ENCODE measurements at regions not wholly inside any gene's neighbourhood (a gene's known extent, or its start where the extent isn't known, plus 50 kb on each side); places are given as distances from the start of the nearest gene placed in this dataset.
"Not testable (repeated sequence)": the region's sequence is repeated elsewhere in the genome, so short reads cannot be mapped to it uniquely, and the experiment has no call there.

DNA sequence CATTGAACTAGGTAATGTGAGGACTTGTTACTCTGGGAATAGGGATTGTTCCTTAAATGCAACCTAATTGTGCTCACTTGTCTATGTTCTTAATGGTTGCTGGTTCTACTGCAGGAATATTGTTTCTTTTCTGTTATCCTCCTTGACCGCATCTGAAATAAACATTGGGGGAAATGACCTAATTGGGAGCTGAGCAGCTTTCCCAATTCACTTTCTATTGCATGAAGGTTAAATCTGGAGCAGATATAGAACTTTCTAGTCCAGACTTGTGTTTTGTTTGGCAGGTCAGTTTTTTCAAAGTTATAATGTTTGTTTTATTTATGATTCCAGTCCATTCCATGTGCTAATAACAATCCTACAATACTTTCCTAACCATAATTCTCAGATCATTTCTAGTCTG lies 981.0 kb upstream of the CITED2 start:
- no peak for DNase-seq (ENCODE audit: low read depth)

DNA sequence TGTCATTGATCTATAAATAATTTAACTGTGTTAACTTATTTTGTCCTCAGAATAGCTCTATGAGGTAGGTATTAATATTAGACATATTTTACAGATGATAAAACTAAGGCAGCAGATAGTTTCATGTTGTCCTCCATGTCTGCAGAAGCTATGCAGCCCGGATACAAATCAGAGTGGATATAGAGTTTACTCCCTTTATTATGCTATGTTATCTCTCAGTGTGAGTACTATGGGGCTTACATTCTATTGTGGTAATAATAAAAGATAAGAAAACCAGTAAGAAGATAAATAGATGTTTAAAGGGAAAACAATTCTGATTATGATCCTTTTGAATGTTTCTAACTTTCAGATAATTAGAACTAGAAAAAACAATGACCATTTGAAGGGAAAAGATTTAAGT lies 979.8 kb upstream of the CITED2 start:
- no peak for DNase-seq (ENCODE audit: low read depth)

DNA sequence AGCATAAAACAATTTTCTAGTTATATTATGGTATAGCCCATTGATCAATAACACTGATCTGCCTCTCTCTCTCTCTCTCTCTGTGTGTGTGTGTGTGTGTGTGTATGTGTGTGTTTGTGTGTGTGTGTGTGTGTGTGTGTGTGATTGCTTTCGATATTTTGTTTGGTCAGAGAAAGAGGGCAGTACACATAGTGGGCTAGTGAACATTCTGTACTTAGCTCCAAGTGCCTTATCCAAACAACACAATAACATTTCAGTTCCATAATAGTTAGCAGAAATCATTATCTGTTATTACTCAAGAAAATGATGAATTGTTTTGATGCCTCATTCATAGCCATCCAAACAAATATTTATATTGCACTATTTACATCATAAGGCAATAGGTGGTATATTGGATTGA lies 979.1 kb upstream of the CITED2 start:
- no peak for DNase-seq (ENCODE audit: low read depth)

DNA sequence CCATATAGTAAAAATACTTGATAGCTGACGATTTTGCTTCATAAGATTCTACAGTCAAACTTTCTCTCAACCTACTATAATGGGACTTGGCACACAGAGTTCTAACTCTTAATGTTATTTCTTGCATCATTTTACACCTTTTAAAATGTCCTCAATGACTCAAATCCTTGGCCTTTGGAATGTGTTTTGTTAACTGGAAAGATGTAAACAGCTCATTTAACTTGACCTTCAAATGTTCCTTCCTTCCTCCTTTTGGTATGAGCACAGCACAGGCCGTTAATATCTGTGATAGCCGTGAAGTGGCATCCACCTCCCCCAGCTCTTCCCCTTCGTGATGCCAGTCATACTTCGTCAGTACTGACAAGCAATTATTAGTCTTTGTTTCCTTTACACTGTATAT lies 972.0 kb upstream of the CITED2 start:
- no peak for DNase-seq (ENCODE audit: low read depth)

DNA sequence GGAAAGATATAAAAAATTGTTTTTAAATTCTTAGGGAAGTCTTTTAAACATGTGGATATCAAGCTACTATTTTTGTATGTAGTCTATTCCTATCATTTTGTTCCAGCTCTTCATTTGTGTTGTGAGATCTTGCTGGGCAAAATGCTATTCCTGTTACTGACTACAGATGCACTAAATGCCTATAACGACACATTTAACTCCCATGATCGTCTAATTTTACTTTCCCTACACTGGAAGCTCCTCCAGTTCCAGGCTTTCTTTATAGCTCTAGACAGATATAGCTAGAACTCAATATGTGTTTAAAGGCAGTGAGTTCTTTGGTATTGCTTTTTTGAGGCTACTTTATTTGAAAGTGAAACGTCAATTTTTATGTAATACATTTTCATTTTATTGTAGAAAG lies 971.5 kb upstream of the CITED2 start:
- no peak for DNase-seq (ENCODE audit: low read depth)

DNA sequence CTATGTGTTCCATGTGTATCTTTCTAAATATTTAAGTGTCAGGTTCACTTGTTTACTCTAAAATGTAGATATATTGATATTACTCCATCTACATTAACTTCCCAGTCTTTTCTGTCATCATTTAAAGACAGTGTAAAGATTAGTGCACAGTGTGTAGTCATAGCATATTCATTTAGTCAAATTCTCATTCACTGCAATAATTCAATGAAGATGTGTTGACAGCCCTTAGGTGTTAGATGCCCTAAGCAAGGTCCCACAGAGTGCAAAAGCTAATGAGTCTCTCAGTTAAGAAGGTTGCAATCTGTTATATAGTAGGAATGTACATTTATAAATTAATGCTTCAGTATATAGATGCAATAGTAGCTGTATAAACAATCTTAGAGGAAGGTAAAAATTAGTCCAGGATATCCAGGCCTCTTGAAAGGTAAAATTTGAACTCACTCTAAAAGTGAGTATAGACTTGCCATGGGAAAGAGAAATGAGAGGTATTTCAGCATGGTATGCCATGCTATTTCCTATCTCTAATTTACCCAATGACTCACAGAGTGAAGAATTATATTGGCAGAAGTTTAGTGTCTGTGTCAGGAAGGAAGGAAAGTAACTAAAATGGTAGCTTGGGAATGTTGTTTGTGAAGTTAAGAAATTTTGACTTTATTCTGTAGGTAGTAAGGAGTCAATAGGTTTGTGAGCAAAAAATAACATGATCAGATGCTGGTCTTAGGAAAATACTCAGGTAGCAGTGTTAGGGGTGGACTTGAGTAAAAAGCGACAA lies 969.9 kb upstream of the CITED2 start:
- peak; percentile 36 for DNase-seq (ENCODE audit: low read depth)

DNA sequence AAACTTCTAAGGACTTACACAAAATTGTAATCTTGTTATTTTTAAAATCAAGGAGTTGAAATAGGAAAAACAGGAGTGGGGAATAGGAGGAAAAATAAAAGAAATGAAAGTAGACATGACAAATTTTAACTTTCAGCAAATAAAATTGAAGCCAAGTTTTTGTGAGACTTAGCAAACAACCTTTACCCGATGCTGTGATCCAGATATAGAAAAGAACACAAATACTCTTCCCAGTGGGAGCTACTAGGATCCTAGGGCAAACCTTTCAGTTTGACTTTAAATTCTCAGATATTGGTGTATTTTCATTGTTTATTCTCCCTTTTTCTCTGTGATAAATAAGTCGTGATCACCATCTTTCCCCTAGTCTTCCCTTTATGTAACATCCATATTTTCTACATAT lies 968.7 kb upstream of the CITED2 start:
- no peak for DNase-seq (ENCODE audit: low read depth)

DNA sequence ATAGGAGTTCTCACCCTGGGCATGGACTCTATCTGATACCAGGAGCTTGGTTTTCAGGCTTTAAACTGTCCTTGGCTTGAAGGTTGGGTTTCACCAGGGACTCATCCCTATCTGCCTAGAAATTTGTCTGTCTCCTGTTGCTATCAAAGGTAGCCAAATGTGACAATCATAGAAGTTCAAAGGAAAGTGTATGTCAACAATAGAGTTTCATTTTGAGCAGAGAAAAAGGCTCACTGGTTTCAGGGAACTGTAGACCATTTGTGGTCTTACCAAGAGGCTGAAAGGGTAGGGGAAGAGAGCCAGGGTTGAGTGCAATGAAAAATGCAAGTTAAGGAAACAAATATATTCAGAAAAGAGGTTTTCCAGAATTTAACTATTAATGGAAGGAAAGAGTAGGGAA lies 966.8 kb upstream of the CITED2 start:
- no peak for DNase-seq (ENCODE audit: low read depth)

DNA sequence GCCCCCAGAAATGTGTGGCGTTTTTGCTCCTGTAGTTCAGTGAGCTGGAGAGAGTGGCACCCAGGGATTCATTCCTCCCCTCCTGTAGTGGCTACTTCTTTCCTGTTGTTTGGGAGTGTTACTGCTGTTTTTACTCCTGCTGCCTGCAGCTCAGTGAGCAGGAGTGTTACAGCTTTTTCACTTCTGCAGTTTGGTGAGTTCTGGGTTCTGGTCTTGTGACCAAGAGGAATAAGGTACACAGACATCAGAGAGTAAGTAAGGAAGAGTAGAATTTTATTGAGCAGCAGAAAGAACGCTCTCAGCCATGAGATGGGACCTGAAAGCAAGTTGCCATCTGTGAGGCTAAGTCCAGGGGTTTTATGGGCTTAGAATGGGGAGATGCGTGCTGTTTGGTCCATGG lies 966.3 kb upstream of the CITED2 start:
- no peak for DNase-seq (ENCODE audit: low read depth)

DNA sequence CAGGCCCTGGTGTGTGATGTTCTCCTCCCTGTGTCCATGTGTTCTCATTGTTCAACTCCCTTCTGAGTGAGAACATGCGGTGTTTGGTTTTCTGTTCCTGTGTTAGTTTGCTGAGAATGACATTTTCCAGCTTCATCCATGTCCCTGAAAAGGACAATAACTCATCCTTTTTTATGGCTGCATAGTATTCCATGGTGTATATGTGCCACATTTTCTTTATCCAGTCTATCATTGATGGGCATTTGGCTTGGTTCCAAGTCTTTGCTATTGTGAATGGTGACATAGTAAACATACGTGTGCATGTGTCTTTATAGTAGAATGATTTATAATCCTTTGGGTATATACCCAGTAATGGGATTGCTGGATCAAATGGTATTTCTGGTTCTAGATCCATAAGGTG lies 964.6 kb upstream of the CITED2 start:
- not testable (repeated sequence) for DNase-seq (ENCODE audit: low read depth)

DNA sequence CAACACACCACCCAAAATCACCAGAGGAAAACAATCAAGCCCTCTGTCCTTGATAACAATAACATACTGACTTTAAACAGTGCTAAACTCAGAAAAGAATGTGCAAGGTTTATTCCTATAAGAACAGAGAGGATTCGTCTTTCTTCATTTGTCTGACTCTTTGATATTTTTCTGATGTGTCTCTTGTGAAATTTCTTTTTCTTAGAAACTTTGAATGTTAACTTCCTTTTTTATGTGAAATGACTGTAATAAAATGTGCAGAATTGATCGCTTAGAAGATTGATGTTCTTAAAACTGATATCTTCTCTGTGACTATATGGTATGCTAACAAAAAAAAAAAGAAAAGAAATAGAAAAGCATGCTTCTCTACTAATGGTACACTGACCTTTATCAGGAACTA lies 947.4 kb upstream of the CITED2 start:
- no peak for DNase-seq (ENCODE audit: low read depth)

DNA sequence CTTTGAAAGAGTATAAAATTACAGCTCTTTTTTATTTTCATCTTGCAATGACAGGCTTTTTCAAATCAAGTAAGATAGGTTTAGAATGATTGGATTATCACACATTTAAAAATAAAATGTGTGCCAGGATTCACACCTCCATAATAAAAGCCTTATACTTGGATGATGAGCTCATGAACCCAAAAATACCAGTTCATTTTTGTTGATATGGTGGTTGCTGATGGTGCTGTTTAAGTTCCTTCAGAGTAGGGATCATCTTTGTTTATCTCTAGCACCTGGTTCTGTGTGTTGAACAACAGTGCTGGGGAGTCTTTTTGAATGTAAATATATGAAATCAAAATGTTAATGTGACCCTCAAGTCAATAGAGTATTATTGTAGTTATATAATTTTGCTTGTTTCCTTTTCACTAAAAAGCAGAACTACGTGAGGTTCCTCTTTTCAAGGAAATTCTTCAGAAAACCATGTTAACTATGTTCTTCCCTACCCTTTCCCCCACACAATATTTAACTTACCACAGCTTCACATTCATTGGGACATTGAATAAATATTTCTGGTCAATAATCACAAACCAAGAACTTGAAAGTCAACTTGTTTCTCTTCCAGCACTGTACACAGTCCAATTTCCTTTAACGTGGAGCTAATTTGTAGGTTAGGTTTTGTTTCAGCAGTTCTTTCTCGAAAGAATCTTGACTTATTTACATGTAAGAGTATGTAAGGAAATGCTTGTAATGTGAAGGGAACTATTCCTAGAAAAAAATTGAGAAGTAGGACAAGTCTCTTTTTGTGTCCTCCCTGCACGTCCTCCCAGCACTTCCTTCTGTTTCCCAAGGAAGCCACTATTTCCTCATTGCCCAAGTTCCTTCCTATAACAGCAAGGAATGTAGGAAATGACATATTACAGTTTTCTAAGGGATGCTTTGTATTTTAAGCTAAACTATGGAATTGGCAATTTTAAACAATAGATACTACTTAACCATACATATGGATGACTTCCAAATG lies 945.9 kb upstream of the CITED2 start:
- peak; percentile 61 for DNase-seq (ENCODE audit: low read depth)

DNA sequence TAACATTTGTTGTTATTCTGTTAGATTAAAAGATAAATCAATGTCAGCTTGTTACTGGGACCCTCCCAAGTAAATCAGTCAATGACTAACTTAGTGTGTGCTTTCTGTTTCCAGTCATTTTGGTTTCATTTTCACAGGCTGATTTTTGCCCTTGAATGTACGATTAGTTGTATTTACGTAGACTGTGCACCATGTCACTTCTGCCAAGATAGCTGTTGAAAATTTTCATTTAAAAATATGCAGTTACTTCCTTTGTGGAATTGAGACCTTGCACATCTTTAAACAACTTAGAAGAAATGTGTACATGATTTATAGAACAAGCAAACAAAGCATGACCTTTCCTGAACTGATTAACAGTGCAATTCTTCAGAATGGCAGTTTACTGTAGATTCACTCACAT lies 944.8 kb upstream of the CITED2 start:
- DNase-seq (ENCODE audit: low read depth), result peak; percentile 5

DNA sequence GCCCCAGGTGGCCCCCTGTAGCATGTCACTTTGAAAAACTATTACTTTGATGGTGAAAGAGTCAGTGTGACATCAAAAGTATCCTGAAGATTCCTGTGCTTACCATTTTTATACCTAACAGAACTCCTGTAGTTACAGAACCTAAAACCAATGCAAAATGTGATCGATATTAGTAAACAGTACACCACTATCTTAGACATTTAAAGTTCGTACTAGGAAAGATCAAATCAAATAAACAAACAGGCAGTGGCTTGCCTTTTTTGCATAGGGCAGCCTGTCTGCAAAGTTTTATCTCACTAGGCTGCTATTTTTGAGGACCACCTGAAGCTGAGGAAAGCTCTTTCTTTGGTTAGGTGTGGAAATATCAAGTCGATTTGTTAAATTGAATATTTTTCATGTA lies 944.0 kb upstream of the CITED2 start:
- no peak for DNase-seq (ENCODE audit: low read depth)

DNA sequence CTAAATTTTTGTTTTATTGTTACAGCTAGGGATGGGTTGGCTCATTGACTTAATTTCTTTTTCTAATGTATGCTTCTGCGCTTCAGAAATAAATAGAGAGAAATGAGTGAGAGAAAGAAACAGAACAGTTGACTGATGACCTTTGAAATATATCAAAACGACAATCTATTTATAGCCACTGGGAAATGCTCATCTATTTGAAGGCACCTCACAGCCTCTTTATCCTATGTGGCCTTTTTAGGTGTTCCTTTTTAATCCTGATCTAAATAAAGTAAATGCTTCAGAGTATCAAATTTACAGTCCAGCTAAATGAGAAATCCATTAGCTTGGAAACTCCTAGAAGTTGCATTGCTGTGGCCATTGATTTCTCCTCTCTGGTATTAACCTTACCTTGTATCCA lies 943.5 kb upstream of the CITED2 start:
- DNase-seq (ENCODE audit: low read depth), result no peak

DNA sequence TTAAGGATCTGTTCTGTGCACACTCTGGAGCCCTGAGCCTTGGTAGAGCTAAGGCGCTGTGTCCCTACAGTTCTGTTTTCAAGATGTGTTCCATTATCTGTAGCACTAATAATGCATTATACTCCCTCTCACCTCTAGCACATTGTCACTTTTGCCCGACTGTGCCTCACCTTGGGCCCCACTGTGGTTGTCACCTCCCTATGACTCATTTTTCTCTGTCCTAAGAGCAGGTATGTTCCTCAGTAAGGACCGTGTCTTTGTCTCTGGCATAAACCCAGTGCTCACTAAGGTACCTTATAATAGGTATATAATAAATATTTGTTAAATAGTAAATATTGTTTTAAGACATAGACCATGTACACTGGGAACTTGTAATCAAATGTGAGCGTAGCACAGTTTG lies 942.5 kb upstream of the CITED2 start:
- no peak for DNase-seq (ENCODE audit: low read depth)

DNA sequence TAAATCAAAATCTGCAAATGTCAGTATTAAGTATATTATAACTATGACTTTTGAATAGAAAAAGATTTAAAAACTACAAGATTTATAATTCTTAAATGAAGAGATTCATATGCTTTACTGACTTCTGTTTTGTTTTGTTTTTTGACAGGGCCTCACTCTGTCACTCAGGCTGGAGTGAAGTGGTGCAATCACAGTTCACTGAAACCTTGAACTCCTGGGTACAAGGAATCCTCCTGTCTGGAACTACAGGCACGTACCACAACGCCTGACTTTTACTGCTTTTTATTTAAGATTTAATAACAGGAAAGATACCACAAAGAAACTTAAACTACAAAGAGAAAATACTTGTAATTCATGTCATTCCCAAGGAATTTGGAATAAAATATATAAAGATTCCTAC lies 940.2 kb upstream of the CITED2 start:
- no peak for DNase-seq (ENCODE audit: low read depth)

DNA sequence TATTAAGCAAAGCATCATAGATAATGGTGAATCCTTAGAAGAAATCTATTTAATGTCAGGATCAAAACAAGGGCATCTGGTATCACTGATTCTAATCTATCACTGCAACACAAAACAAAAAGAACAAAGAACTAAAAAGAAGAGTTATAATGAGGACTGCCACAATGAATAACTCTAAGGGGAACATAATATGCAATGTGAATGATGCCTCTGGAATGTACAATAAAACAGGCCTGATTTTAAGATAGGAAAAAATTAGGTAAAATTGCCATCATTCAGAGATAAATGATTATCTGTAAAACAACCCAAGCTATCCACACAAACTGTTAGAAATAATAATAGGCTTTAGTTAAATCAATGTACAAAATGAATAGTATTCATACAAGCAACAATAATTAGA lies 936.7 kb upstream of the CITED2 start:
- no peak for DNase-seq (ENCODE audit: low read depth)

DNA sequence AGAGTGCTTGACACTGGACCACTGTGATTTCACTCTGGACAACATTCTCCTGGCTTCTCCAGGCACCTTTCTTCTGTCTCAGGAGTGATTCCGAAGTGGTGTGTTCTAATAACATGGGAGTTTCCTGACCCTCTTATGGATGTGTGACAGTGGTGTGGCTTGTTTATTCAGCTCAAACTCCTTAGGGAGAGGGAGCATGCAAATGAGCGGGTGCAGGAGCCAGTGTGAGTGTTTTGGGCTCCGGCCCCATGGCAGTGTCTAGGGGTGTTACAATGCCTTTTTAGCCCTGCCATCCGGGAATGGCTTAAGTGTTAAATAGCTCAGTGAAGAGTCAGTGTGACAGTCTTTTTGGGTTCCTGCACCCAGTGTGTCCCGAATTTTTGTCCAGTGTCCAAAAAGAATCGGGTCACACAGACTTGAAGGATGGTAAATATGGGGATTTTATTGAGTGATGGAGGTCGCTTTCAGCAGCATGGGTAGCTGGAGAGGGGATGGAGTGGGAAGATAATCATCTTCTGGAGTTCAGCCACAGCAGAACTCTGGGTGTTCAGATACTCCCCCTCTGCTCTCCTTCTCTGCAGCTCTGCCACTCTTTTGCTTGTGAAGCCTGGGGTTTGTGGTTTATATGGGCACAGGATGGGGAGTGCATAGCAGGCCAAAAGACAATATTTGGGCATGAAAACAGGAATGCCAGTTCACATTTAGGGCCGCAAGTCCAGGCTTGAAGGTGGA lies 928.9 kb upstream of the CITED2 start:
- DNase-seq (ENCODE audit: low read depth), result no peak

DNA sequence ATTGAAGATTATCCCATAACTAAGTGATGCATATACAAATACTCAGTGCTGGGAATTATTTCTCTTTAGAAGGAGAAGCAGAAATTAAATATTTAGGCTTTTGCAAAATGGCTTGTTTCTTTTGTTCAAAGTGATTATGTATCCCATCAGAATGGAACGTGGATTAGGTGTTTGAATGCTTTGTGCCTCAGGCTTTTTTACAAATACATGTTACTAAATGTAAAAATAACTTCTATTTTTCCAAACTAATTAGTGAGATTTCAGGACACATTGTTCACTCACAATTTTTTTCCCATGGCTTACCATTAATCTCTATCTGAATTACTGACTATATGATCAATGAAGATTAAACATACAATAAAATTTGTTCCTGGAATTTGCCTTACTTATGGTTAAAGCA lies 925.9 kb upstream of the CITED2 start:
- DNase-seq (ENCODE audit: low read depth), result no peak

DNA sequence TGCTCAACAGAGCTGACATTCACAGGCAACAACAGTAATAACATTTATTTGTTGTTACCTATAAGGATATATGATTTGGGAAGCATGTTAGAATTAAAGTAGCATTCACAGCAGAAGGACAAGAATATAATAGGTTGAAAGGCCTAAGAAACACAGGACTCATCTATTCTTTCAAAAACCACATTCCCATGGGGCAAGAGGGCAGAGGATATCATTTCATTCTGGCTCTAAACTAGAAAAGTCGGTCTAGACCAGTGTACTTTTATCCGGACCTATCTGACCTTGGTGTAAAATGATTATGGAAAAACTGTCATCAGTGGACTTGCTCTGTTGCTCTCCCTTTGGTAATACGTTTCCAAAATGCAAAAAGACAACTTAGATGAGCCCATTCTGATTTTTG lies 914.7 kb upstream of the CITED2 start:
- DNase-seq (ENCODE audit: low read depth), result peak; percentile 52

All from myocyte (in vitro differentiated cells).